Fibroblast of lung (primary cell): ENCODE measurements at regions not wholly inside any gene's neighbourhood (a gene's known extent, or its start where the extent isn't known, plus 50 kb on each side); places are given as distances from the start of the nearest gene placed in this dataset.

Source experiments
- DNase-seq, 2 donors: peaks; one replicate each; pipeline versions ENCODE4 v3.0.0 to v3.0.0-alpha.2; 2010; ENCODE audit warnings: low read depth in 2 of 2
- H2AFZ ChIP-seq: 2 replicates; pipeline ENCODE4 v1.5.1; 2012; ENCODE audit warnings: low read length, control low read depth, inconsistent platforms
- H3K27ac ChIP-seq: 2 replicates; pipeline ENCODE4 v1.5.1; 2011; ENCODE audit warnings: low read length, control low read depth; ENCODE audit not compliant: insufficient read depth
- H3K27me3 ChIP-seq: 2 replicates; pipeline ENCODE4 v1.5.1; 2011; ENCODE audit warnings: mild to moderate bottlenecking, low read length; ENCODE audit not compliant: control insufficient read depth, insufficient read depth
- H3K36me3 ChIP-seq: 2 replicates; pipeline ENCODE4 v1.5.1; 2011; ENCODE audit warnings: low read length; ENCODE audit not compliant: control insufficient read depth, insufficient read depth
- H3K4me1 ChIP-seq: 2 replicates; pipeline ENCODE4 v1.5.1; 2011; ENCODE audit warnings: low read length; ENCODE audit not compliant: control insufficient read depth, insufficient read depth; ENCODE audit errors: extremely low read depth
- H3K4me2 ChIP-seq: 2 replicates; pipeline ENCODE4 v1.5.1; 2011; ENCODE audit warnings: low read length, control low read depth; ENCODE audit not compliant: insufficient read depth; ENCODE audit errors: extremely low read depth
- H3K4me3 ChIP-seq, 4 experiments: fragments of 200-600 bp in 1 of 4; sonication (generic) in 1 of 4; replicated peaks in 1 of 4; 2 replicates each; pipeline ENCODE4 v1.5.1; 2011 to 2016; ENCODE audit warnings: low read length in 4 of 4, low read depth in 3 of 4, mild to moderate bottlenecking in 3 of 4, control low read depth in 2 of 4, inconsistent platforms in 1 of 4, mixed read lengths in 1 of 4; ENCODE audit not compliant: insufficient read depth in 1 of 4; ENCODE audit errors: control extremely low read depth in 1 of 4
- H3K79me2 ChIP-seq: 2 replicates; pipeline ENCODE4 v1.5.1; 2012; ENCODE audit warnings: mild to moderate bottlenecking, low read length, inconsistent platforms; ENCODE audit not compliant: control insufficient read depth, insufficient read depth
- H3K9ac ChIP-seq: 2 replicates; pipeline ENCODE4 v1.5.1; 2011; ENCODE audit warnings: mild to moderate bottlenecking, low read length, control low read depth; ENCODE audit not compliant: insufficient read depth
- H3K9me3 ChIP-seq: 2 replicates; pipeline ENCODE4 v1.5.1; 2012; ENCODE audit warnings: low read depth, low read length; ENCODE audit not compliant: control insufficient read depth, insufficient read depth
- H4K20me1 ChIP-seq: 2 replicates; pipeline ENCODE4 v1.5.1; 2011; ENCODE audit warnings: low read length; ENCODE audit not compliant: control insufficient read depth, insufficient read depth; ENCODE audit errors: extremely low read depth
- EZH2 ChIP-seq: IDR thresholded peaks from 2 replicates; pipeline ENCODE4 v1.5.1; 2012; ENCODE audit warnings: low read length, control low read depth, mild to moderate bottlenecking; ENCODE audit errors: missing control alignments
- TF ChIP-seq, protein P1 (sequence below), 2 donors: IDR thresholded peaks in 1 of 2; conservative IDR thresholded peaks in 1 of 2; 1 replicate in 1 of 2; 2 replicates in 1 of 2; pipeline ENCODE4 v1.5.1; 2011 to 2012; ENCODE audit warnings: low read length in 2 of 2, control low read depth in 1 of 2, inconsistent platforms in 1 of 2, low read depth in 1 of 2, mild to moderate bottlenecking in 1 of 2

DNA sequence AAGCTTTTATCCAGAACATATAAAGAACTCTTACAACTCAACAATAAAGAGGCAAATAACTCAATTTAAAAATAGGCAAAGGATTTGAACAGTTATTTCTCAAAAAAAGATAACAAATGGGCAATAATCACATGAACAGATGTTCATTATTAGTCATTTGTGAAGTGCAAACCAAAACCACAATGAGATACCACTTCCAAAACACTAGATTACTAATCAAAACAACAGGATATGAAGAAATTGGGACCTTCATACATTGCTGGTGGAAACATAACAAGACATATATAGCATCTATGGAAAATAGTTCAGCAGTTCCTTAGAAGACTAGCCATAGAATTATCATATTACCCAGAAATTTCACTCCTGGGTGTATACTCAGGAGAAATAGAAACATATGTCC, 224.6 kb downstream of the FBXO8 start:
- Histone ChIP-seq H2AFZ (no peak overlapping the region), H3K9ac (no peak overlapping the region), H3K4me1 (no peaks in the 10 kb centered on the region), H3K4me3 (no peak overlapping the region), H3K9me3 (no peaks in the 10 kb centered on the region), H3K27ac (no peak overlapping the region), H3K4me2 (no peak overlapping the region), H4K20me1 (no peaks in the 10 kb centered on the region), H3K27me3 (no peaks in the 10 kb centered on the region), H3K36me3 (no peaks in the 10 kb centered on the region), H3K79me2 (no peaks in the 10 kb centered on the region)
- DNase-seq = peak in 1 of 2 donors; percentile 35
- TF ChIP-seq, protein P1, sequence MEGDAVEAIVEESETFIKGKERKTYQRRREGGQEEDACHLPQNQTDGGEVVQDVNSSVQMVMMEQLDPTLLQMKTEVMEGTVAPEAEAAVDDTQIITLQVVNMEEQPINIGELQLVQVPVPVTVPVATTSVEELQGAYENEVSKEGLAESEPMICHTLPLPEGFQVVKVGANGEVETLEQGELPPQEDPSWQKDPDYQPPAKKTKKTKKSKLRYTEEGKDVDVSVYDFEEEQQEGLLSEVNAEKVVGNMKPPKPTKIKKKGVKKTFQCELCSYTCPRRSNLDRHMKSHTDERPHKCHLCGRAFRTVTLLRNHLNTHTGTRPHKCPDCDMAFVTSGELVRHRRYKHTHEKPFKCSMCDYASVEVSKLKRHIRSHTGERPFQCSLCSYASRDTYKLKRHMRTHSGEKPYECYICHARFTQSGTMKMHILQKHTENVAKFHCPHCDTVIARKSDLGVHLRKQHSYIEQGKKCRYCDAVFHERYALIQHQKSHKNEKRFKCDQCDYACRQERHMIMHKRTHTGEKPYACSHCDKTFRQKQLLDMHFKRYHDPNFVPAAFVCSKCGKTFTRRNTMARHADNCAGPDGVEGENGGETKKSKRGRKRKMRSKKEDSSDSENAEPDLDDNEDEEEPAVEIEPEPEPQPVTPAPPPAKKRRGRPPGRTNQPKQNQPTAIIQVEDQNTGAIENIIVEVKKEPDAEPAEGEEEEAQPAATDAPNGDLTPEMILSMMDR (conservative IDR thresholded peaks at IDR 0.05 in 1 of 2, IDR thresholded peaks at IDR 0.05 in 1 of 2; ENCODE audit: low read depth in 1 of 2, low read length in 2 of 2) = no peak
- TF ChIP-seq EZH2 = no peak

DNA sequence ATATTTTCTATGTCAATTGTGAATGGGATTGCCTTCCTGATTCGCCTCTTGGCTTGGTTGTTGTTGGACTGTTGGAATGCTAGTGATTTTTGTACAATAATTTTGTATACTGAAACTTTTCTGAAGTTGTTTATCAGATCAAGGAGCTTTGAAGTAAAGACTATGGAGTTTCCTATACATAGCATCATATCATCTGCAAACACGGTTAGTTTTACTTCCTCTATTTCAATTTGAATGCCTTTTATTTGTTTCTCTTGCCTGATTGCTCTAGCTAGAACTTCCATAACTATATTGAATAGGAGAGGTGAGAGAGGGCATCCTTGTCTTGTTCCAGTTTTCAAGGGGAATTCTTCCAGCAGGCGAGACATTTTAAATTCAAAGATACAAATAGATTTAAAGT, 226.5 kb downstream of the FBXO8 start:
- Histone ChIP-seq H3K27ac (no peak overlapping the region), H4K20me1 (no peaks in the 10 kb centered on the region), H3K9ac (no peak overlapping the region), H3K4me3 (no peak overlapping the region), H3K4me2 (no peak overlapping the region), H3K79me2 (no peaks in the 10 kb centered on the region), H2AFZ (no peak overlapping the region), H3K36me3 (no peaks in the 10 kb centered on the region), H3K27me3 (no peaks in the 10 kb centered on the region), H3K9me3 (no peaks in the 10 kb centered on the region), H3K4me1 (no peaks in the 10 kb centered on the region)
- DNase-seq = no peak
- TF ChIP-seq, protein P1 (conservative IDR thresholded peaks at IDR 0.05 in 1 of 2, IDR thresholded peaks at IDR 0.05 in 1 of 2; ENCODE audit: low read depth in 1 of 2, low read length in 2 of 2) = no peak
- TF ChIP-seq EZH2 = no peak

DNA sequence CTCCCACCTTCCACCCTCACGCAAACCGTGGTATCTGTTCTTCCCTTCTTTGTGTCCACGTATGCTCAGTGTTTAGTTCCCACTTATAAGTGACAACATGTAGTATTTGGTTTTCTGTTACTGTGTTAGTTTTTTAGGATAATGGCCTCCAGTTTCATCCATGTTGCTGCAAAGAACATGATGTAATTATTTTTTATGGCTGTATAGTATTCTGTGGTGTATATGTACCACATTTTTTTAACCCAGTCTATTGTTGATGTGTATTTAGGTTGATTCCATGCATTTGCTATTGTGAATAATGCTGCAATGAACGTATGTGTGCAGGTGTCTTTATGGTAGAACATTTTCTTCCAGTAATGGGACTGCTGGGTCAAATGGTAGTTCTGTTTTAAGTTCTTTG, 228.1 kb downstream of the FBXO8 start:
- no peaks in the 10 kb centered on the region for H3K9me3 ChIP-seq
- no peaks in the 10 kb centered on the region for H3K27me3 ChIP-seq
- no peak overlapping the region for H3K4me2 ChIP-seq
- no peak overlapping the region for H3K4me3 ChIP-seq
- H3K4me1 ChIP-seq = no peaks in the 10 kb centered on the region
- no peak overlapping the region for H2AFZ ChIP-seq
- H4K20me1 ChIP-seq = no peaks in the 10 kb centered on the region
- no peak for TF ChIP-seq EZH2
- TF ChIP-seq, protein P1 (conservative IDR thresholded peaks at IDR 0.05 in 1 of 2, IDR thresholded peaks at IDR 0.05 in 1 of 2; ENCODE audit: low read depth in 1 of 2, low read length in 2 of 2) = no peak
- H3K36me3 ChIP-seq = no peaks in the 10 kb centered on the region
- no peak overlapping the region for H3K9ac ChIP-seq
- H3K27ac ChIP-seq = no peak overlapping the region
- no peaks in the 10 kb centered on the region for H3K79me2 ChIP-seq
- no peak for DNase-seq
